Cerebellar nuclear complex (tissue), 1 donor: ENCODE measurements at regions not wholly inside any gene's neighbourhood (a gene's known extent, or its start where the extent isn't known, plus 50 kb on each side); places are given as distances from the start of the nearest gene placed in this dataset.
"Not testable (repeated sequence)": the region's sequence is repeated elsewhere in the genome, so short reads cannot be mapped to it uniquely, and the experiment has no call there.

ENCODE experiments used
- DNase-seq, 2 experiments: peaks; one replicate each; lab custom pipeline; 2025; lab: John Stamatoyannopoulos, UW

GRCh38 chr14:21913759-21914158, 240.1 kb upstream of the OR4E1 start:
- no peak for DNase-seq

DNA sequence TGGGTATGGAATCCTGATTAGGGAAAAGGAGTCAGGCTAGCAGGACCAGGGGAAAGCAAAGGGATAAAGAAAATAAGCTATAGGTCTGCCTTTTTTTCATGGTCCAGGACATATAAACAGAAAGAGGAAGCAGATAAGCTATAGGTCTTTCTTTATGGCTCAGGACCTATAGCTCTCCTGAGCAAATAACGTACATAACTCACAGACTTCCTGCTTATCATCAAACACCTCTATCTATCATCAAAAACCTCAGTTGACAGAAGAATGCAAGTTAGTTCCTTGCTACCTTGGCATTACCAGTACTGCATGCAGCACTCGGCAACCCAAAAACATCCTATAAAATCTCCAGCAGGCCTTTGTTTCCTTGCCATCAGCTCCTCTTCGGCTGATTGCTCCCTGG, 238.7 kb upstream of the OR4E1 start:
- no peak for DNase-seq

DNA sequence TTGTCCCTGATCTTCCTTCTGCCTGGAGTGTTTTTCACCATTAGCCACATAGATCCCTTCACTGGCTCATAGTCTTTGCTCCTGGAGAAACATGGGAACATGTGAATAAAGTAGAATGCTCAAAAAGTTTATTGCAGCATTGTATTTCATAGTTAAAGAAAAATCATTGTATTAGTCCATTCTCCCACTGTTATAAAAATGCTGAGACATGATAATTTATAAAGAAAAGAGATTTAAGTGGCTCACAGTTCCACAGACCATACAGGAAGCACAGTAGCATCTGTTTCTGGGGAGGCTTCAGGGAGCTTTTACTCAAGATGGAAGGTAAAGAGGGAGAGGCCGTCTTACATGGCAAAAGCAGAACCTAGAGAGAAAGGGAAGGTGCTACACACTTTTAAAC, 238.3 kb upstream of the OR4E1 start:
- DNase-seq, result no peak

DNA sequence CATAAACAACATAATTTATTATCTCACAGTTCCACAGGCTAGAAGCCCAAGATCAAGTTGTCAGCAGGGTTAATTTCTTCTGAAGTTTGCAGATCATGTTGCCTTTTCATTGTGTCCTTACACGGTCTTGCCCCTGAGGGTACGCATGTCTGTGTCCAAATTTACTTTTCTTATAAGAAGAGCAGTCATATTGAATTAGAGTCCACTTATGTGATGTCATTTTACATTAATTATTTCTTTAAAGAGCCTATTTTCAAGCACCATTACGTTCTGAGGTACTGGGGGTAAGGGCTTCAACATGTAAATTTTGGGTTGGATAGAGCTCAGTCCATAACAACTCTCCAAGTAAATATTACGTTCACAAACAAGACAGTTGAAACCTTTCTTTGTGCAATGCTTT, 236.6 kb upstream of the OR4E1 start:
- no peak for DNase-seq

GRCh38 chr14:21902561-21903181, 229.1 kb upstream of the OR4E1 start:
- no peak for DNase-seq

DNA sequence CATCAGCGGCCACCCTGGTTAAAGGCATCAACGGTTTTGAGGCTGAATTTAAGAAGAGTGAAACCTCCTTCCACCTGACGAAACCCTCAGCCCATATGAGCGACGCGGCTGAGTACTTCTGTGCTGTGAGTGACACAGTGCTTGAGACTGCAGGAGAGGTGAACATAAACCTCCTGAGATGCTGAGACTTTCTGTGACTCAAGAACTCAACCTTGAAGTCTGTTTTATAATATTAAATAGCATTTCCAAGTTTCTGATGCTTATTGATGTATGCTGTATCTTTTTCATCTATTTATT, 221.2 kb upstream of the OR4E1 start:
- not testable (repeated sequence) for DNase-seq

GRCh38 chr14:21894003-21894897, 220.6 kb upstream of the OR4E1 start:
- no peak for DNase-seq

GRCh38 chr14:21891921-21892320, 218.3 kb upstream of the OR4E1 start:
- no peak for DNase-seq

DNA sequence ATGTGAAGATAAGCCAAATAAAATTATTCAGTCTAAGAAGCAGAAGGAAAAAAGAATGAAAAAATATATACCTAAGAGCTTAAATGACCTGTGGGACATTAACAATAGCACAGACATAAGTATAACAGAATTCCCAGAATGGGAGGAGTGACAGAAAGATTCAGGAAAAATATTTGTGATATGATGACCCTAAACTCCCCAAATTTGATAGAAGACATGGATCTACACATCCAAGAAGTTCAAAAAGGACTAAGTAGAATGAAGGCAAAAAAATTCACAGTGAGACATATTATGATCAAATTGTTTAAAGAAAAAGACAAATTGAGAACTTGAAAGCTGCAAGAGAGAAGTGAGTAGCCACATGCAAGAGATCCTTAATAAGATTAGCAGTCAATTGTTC, 211.4 kb upstream of the OR4E1 start:
- DNase-seq, result no peak

GRCh38 chr14:21882226-21882625, 208.6 kb upstream of the OR4E1 start:
- no peak for DNase-seq

GRCh38 chr14:21880918-21881317, 207.3 kb upstream of the OR4E1 start:
- DNase-seq, result no peak

- DNase-seq, result no peak
Measured at GRCh38 chr14:21875791-21876190, 202.2 kb upstream of the OR4E1 start.

DNA sequence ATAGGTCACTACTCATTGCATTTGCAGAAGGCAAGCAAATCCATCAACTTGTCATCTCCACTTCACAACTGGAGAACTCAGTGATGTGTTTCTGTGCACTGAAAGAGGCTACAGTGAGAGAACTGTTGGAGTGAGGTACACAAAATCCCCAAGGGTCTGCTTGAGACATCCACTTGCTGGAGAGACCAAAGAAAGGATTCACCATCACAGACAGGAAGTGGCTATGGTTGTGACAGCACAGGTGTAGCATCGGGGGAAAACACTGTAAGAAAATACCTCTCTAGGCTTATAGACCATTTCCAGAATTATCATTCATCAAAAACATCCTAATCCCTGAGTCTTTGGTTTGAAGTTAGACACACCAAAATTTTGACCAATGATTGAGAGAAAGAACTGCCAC, 201.3 kb upstream of the OR4E1 start:
- no peak for DNase-seq

DNA sequence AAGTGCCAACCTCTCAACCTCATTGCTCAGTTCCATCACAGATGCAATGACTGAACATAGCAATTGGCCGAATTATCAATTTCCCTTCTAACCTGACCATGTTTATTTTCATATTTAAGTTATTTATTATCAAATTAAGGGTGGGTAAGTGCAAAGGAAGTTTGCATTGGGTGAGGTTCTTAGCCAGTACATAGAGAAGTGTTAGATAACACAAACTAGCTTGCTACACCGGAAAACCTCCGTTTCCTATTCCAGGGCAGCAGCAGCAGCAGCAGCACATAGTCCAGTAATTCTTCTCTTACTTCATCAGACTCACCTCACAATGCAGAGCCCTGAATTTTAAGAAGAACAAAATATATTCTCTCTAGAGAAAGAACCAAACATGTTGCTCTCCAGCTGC, 200.5 kb upstream of the OR4E1 start:
- no peak for DNase-seq

GRCh38 chr14:21868442-21869046, 194.9 kb upstream of the OR4E1 start:
- no peak for DNase-seq

DNA sequence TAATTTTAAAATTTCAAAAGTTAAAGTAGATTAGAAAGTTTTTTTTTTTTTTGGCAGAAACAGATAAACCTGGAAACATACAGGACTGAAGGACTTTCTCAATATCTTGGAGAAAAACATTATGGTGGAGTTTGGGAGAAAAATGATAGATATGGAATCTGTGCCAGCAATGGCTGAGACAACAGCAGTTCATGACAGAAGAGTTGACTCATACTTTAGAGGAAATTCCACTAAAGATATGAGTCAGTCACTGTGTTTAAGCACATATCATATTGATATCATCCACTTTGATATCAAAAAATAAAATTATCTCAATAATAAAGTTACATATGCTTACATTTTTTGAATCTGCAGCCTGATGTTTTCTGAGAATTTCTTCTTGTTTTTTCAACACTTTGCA, 193.9 kb upstream of the OR4E1 start:
- DNase-seq, result no peak

- no peak for DNase-seq
Measured at GRCh38 chr14:21866479-21866878, 192.9 kb upstream of the OR4E1 start.

GRCh38 chr14:21863289-21863688, 189.7 kb upstream of the OR4E1 start:
- DNase-seq, result no peak

- no peak for DNase-seq
Measured at GRCh38 chr14:21861153-21861552, 187.5 kb upstream of the OR4E1 start.

- no peak for DNase-seq
Measured at GRCh38 chr14:21860172-21860571, 186.6 kb upstream of the OR4E1 start.

GRCh38 chr14:21852775-21853174, 179.2 kb upstream of the OR4E1 start:
- DNase-seq, result no peak

- no peak for DNase-seq
Measured at GRCh38 chr14:21852061-21852664, 178.5 kb upstream of the OR4E1 start.

- DNase-seq, result not testable (repeated sequence)
Measured at GRCh38 chr14:21846902-21847301, 173.3 kb upstream of the OR4E1 start.
